Keratinocyte (primary cell): ENCODE measurements at regions not wholly inside any gene's neighbourhood (a gene's known extent, or its start where the extent isn't known, plus 50 kb on each side); places are given as distances from the start of the nearest gene placed in this dataset.

ENCODE experiments used
- DNase-seq: peaks from one replicate; pipeline ENCODE4 v3.0.0-alpha.2; 2011; ENCODE audit warnings: low read depth, missing footprints, low spot score
- FAIRE-seq: peaks from 2 replicates; lab custom pipeline; 2011; peaks lifted over from hg19 to GRCh38; lab: Jason Lieb, UNC
- H2AFZ ChIP-seq: 2 replicates; pipeline ENCODE4 v1.6.0; 2012; ENCODE audit warnings: low read length, control low read depth, inconsistent platforms; ENCODE audit not compliant: control insufficient read depth
- H3K27ac ChIP-seq: 2 replicates; pipeline ENCODE4 v1.5.1; 2011; ENCODE audit warnings: low read length; ENCODE audit not compliant: control insufficient read depth, insufficient read depth
- H3K27me3 ChIP-seq: 3 replicates; pipeline ENCODE4 v1.6.0; 2011; ENCODE audit warnings: low read length; ENCODE audit not compliant: control insufficient read depth, insufficient read depth; ENCODE audit errors: extremely low read depth
- H3K36me3 ChIP-seq, 2 experiments: 2 replicates in 1 of 2; 3 replicates in 1 of 2; pipeline ENCODE4 v1.5.1; 2011; ENCODE audit warnings: low read length in 2 of 2, mild to moderate bottlenecking in 1 of 2; ENCODE audit not compliant: control insufficient read depth in 2 of 2, insufficient read depth in 2 of 2; ENCODE audit errors: extremely low read depth in 1 of 2
- H3K4me1 ChIP-seq: 3 replicates; pipeline ENCODE4 v1.5.1; 2011; ENCODE audit warnings: low read length; ENCODE audit not compliant: control insufficient read depth, insufficient read depth; ENCODE audit errors: extremely low read depth
- H3K4me2 ChIP-seq: 3 replicates; pipeline ENCODE4 v1.6.0; 2011; ENCODE audit warnings: low read depth, low read length; ENCODE audit not compliant: control insufficient read depth, insufficient read depth; ENCODE audit errors: extremely low read depth
- H3K4me3 ChIP-seq, 3 experiments: fragments of 200-600 bp in 1 of 3; sonication (generic) in 1 of 3; 2 replicates in 2 of 3; 3 replicates in 1 of 3; pipeline ENCODE4 v1.5.1; 2011 to 2016; ENCODE audit warnings: low read length in 3 of 3, mild to moderate bottlenecking in 3 of 3, control low read depth in 2 of 3, inconsistent platforms in 1 of 3, low read depth in 1 of 3, mixed read lengths in 1 of 3, mixed run types in 1 of 3, moderate library complexity in 1 of 3; ENCODE audit not compliant: control insufficient read depth in 2 of 3, insufficient read depth in 2 of 3; ENCODE audit errors: extremely low read depth in 1 of 3
- H3K79me2 ChIP-seq: 2 replicates; pipeline ENCODE4 v1.6.0; 2012; ENCODE audit warnings: low read length; ENCODE audit not compliant: control insufficient read depth, insufficient read depth
- H3K9ac ChIP-seq: 3 replicates; pipeline ENCODE4 v1.6.0; 2011; ENCODE audit warnings: low read length; ENCODE audit not compliant: control insufficient read depth, insufficient read depth; ENCODE audit errors: extremely low read depth
- H3K9me1 ChIP-seq: 3 replicates; pipeline ENCODE4 v1.6.0; 2011; ENCODE audit warnings: low read length; ENCODE audit not compliant: control insufficient read depth, insufficient read depth; ENCODE audit errors: extremely low read depth
- H3K9me3 ChIP-seq: 2 replicates; pipeline ENCODE4 v1.5.1; 2012; ENCODE audit warnings: low read depth, low read length; ENCODE audit not compliant: control insufficient read depth
- H4K20me1 ChIP-seq: 3 replicates; pipeline ENCODE4 v1.6.0; 2011; ENCODE audit warnings: low read length; ENCODE audit not compliant: control insufficient read depth, insufficient read depth; ENCODE audit errors: extremely low read depth
- EZH2 ChIP-seq: IDR thresholded peaks from one replicate; pipeline ENCODE4 v1.6.1; 2012; ENCODE audit warnings: inconsistent platforms, mild to moderate bottlenecking, low read length, moderate library complexity
- dilution Hi-C: fragments of 300-500 bp; cut with MboI; formaldehyde crosslinking; loops from one replicate; pipeline ENCODE4 v1.7.0; 2020; ENCODE audit warnings: low sequenced_read_pairs; ENCODE audit not compliant: extremely low pct_ligation_motif_present
- TF ChIP-seq, protein P1 (sequence below), 3 experiments: IDR thresholded peaks in 1 of 3; conservative IDR thresholded peaks in 1 of 3; optimal IDR thresholded peaks in 1 of 3; 2 replicates in 2 of 3; 3 replicates in 1 of 3; pipeline versions ENCODE3 to v1.5.1; 2011; ENCODE audit warnings: low read length in 3 of 3, mild to moderate bottlenecking in 3 of 3, moderate library complexity in 2 of 3, control low read depth in 1 of 3, inconsistent platforms in 1 of 3; ENCODE audit not compliant: insufficient read depth in 2 of 3; ENCODE audit errors: extremely low read depth in 1 of 3

DNA sequence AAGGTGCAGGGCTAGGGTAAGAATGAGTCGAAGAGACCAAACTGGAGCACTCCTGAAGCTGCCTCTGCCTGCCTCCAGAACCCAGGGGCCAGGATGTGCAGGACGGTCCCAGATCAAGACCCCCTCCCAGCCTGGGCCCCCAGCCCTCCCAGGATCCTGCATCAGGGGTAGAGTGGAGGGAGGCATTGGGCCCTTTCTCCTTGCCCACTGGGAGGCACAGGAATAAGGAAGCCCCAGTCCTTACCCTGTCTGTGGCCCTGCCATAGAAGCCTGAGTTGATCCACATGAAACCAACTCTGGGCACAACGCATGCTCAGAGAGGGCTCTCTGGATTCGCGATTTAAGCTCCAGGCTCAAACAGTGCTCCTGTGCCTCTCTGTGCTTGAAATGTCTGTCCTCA, 661.8 kb upstream of the B3GAT1 start:
- Histone ChIP-seq H3K79me2 (no peaks in the 10 kb centered on the region), H3K9me1 (no peaks in the 10 kb centered on the region), H3K4me2 (no peak overlapping the region), H3K27me3 (no peaks in the 10 kb centered on the region), H2AFZ (no peak overlapping the region), H3K4me1 (no peaks in the 10 kb centered on the region), H4K20me1 (no peaks in the 10 kb centered on the region), H3K9me3 (peaks cover 2% of the 10 kb centered on the region), H3K36me3 (no peaks in the 10 kb centered on the region), H3K9ac (no peak overlapping the region), H3K27ac (no peak overlapping the region), H3K4me3 (no peak overlapping the region)
- dilution Hi-C loops, result no loop called here
- TF ChIP-seq, protein P1, sequence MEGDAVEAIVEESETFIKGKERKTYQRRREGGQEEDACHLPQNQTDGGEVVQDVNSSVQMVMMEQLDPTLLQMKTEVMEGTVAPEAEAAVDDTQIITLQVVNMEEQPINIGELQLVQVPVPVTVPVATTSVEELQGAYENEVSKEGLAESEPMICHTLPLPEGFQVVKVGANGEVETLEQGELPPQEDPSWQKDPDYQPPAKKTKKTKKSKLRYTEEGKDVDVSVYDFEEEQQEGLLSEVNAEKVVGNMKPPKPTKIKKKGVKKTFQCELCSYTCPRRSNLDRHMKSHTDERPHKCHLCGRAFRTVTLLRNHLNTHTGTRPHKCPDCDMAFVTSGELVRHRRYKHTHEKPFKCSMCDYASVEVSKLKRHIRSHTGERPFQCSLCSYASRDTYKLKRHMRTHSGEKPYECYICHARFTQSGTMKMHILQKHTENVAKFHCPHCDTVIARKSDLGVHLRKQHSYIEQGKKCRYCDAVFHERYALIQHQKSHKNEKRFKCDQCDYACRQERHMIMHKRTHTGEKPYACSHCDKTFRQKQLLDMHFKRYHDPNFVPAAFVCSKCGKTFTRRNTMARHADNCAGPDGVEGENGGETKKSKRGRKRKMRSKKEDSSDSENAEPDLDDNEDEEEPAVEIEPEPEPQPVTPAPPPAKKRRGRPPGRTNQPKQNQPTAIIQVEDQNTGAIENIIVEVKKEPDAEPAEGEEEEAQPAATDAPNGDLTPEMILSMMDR (optimal IDR thresholded peaks at IDR 0.05 in 1 of 3, IDR thresholded peaks at IDR 0.05 in 1 of 3, conservative IDR thresholded peaks at IDR 0.05 in 1 of 3; ENCODE audit: extremely low read depth in 1 of 3, insufficient read depth in 2 of 3, low read length in 3 of 3), result no peak
- TF ChIP-seq EZH2, result no peak
- FAIRE-seq, result no peak
- DNase-seq, result no peak

DNA sequence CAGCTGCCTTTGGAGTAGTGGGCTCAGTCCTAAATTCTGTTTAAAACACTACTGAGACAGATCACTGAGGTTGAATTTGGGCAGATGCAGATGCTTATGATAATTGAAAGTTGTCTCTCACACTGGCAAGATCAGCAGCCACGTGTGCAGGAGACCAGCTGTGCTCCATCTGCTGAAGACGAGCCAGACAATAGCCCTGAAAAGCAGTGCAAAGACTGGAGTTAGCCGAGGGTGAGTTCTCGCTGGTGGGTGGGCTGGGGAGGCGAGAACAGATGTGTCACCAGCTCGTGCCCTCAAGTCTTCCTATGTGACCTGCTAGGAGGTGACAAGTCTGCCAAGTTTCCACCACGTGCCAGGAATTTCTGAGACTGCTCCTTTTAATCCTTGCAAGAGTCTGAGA, 661.3 kb upstream of the B3GAT1 start:
- FAIRE-seq, result no peak
- TF ChIP-seq, protein P1 (optimal IDR thresholded peaks at IDR 0.05 in 1 of 3, IDR thresholded peaks at IDR 0.05 in 1 of 3, conservative IDR thresholded peaks at IDR 0.05 in 1 of 3; ENCODE audit: extremely low read depth in 1 of 3, insufficient read depth in 2 of 3, low read length in 3 of 3), result no peak
- TF ChIP-seq EZH2, result no peak
- no peaks in the 10 kb centered on the region for H3K4me1 ChIP-seq
- no peak overlapping the region for H3K4me2 ChIP-seq
- H2AFZ ChIP-seq, result no peak overlapping the region
- no peaks in the 10 kb centered on the region for H3K9me1 ChIP-seq
- dilution Hi-C loops, result no loop called here
- no peak overlapping the region for H3K4me3 ChIP-seq
- no peak for DNase-seq
- H3K9ac ChIP-seq, result no peak overlapping the region
- H3K27ac ChIP-seq, result no peak overlapping the region
- H4K20me1 ChIP-seq, result no peaks in the 10 kb centered on the region
- no peaks in the 10 kb centered on the region for H3K79me2 ChIP-seq
- peaks cover 2% of the 10 kb centered on the region for H3K9me3 ChIP-seq
- H3K27me3 ChIP-seq, result no peaks in the 10 kb centered on the region
- H3K36me3 ChIP-seq, result no peaks in the 10 kb centered on the region
